HG02610 (cell line): ENCODE measurements at regions not wholly inside any gene's neighbourhood (a gene's known extent, or its start where the extent isn't known, plus 50 kb on each side); places are given as distances from the start of the nearest gene placed in this dataset.

Experiments used
- ATAC-seq: cut with Tn5 transposase; IDR thresholded peaks from one replicate; pipeline ENCODE4 v1.9.1; 2021; ENCODE audit warnings: mild to moderate bottlenecking, moderate library complexity; ENCODE audit not compliant: unreplicated experiment

- ATAC-seq = no peak
Observed at GRCh38 chr4:116453127-116453526, 632.2 kb downstream of the TRAM1L1 start.

- no peak for ATAC-seq
Observed at GRCh38 chr4:116449764-116450163, 635.6 kb downstream of the TRAM1L1 start.

DNA sequence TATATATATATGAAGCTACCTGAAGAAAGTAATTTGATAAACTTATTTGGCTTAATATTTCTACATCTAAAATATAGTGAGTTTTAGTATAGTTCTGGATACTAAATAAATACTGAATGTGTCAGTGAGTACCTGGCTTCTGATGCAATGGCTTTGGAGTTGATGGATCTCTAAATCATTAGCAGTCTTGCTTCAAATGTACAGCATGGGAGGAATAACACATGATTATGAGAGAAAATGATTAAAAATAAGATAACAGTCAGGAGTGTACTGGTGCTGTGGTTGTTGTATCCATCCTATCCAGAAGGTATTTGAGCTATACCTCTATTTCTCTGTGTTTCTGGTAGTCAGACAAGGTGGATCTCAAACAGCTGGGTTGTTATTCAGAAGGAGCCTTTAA, 641.3 kb downstream of the TRAM1L1 start:
- ATAC-seq = no peak

GRCh38 chr4:116438981-116439729, 646.2 kb downstream of the TRAM1L1 start:
- no peak for ATAC-seq

DNA sequence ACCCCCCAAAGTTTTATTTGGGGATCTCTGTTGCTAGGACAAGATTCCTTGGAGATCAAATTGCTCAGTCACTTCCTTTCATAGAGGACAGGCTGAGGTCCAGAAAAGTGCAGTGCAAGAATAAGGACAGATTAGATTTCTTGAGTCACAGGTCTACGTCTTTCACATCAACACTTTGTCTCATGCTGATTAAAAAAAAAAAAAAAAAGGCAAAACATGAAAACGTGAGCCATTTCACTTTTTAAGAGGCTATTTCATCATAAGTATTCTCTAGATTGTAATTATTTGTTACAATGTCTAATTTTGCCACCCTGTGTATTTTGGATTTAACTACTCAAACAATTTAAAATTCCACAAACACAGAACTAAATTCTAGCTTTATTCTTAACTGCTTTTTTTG, 647.0 kb downstream of the TRAM1L1 start:
- ATAC-seq = no peak

DNA sequence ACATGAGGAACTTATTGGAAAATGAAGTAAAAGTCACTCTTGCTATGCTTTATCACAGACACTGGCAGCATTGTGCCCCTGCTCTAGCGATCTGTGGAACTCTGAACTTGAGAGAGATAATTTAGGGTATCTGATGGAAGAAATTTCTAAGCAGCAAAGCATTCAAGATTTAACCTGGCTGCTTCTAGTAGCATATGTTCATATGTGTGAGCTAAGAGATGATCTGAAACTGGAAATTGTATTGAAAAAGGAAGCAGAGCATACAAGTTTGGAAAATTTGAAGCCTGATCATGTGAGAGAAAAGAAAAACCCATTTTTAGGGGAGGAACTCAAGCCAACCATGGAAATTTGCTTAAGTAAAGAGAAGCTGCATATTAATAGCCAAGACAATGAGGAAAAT, 657.7 kb downstream of the TRAM1L1 start:
- ATAC-seq = no peak

DNA sequence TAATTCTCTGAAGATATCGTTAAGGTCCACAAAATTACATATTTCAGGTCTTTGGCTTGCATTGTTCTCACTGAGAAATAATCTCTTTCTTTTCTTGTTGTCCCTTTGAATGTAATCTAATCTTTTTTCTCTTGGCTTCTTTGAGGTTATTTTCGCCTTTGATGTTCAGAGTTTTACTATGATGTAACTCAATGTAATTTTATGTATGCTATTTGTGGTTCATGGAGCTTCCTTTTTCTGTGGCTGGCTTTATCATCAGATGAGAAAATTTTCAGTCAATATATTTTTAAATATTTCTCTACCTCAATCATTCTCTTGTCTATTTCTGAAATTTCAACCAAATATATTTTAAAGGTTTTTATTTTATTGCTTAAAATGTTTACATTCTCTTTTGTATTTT, 672.2 kb downstream of the TRAM1L1 start:
- no peak for ATAC-seq

- no peak for ATAC-seq
Observed at GRCh38 chr4:116401293-116401692, 684.1 kb downstream of the TRAM1L1 start.

DNA sequence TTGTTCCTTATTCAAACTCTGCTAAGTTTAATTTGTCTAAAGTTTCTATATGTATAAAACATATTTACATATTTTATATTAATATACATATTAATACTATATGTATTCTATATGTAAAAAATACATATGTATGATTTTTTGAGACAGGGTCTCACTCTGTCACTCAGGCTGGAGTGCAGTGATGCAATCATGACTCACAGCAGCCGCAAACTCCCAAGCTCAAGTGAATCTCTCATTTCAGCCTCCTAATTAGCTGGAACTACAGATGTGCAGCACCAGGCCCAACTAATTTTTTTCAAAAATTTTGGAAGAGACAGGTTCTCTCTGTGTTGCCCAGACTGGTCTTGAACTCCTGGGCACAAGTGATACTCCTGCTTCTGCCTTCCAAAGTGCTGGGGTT, 684.9 kb downstream of the TRAM1L1 start:
- no peak for ATAC-seq

GRCh38 chr4:116397714-116398113, 687.7 kb downstream of the TRAM1L1 start:
- ATAC-seq = no peak

- ATAC-seq = no peak
Observed at GRCh38 chr4:116397291-116397690, 688.1 kb downstream of the TRAM1L1 start.

GRCh38 chr4:116395408-116395807, 690.0 kb downstream of the TRAM1L1 start:
- no peak for ATAC-seq

- no peak for ATAC-seq
Observed at GRCh38 chr4:116391020-116391419, 694.4 kb downstream of the TRAM1L1 start.

DNA sequence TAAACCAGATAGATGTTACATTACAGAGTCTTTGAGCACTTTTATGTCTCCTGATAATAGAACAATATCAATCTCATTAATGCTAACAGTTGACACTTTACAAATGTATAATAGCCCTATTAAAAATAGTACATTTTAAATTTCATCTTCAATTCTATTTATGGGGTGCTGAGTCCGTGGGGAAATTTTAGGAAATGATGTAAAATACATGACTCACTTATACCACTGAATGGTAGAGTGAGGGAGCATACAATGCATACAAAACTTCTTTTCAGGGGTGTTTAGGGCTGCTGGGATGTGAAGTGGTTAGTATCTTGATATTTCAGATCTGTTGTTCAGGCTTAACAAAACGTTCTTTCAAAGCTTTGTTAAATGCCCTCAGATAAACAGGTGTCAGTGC, 696.2 kb downstream of the TRAM1L1 start:
- peak; percentile 46 for ATAC-seq

DNA sequence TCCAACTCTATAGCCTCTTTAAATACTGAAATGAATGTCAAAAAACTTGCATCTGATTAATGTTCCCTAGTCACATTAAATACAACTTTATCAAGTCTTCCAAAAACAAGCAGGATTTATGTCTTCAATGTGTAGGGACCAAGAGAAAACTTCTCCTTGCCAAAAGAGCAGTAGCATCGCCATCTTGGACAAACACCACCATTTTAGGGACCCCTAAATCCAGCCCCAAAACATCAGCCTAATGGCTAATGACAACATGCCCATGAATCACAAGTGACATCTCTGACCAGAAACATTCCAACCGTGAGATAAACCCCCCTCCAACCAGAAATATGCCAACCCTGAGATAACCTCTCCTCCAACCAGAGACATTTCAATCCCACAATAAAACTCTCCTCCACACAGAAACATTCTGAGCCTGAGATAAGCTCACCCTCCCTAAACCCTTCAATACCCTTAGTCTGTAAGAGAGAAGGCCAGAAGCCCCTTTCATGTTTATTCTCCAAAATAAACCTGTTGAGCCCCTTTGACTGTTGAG, 697.4 kb downstream of the TRAM1L1 start:
- no peak for ATAC-seq

DNA sequence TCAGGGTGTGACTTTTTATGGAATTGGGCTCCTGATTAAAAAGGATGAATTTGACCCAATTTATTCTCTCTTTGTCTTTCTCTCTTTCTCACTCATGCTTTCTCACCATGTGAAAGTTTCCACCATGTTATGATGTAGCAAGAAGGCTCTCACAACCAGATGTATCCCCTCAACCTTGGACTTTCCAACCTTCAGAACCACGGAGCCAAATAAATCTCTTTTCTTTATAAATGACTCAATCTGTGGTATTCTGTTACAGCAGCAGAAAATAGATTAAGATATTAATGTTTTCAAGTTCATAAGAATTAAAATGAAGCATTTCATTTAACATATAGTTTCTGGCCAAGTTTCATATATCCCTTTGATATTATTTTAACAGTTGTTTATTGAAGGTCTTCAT, 698.5 kb downstream of the TRAM1L1 start:
- ATAC-seq = no peak

DNA sequence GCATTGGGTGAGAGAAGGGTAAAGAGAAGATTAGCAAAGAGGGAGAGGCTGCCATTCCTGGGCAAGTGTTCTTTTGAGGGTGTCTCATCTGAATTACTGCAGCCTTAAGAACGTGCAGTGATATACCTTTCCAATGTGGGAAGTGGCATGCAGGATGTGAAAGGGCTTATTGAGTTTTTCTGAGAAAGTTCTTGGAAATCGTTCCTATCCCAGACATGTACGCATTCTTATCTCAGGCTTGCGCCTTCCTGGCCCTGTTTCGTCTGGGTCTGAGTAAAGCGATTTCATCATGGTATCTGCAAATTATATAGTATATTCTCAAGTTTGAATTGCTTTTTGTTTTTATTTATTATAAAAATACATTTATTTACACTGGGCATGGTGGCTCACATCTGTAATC, 699.8 kb downstream of the TRAM1L1 start:
- no peak for ATAC-seq

GRCh38 chr4:116374815-116375214, 710.6 kb downstream of the TRAM1L1 start:
- ATAC-seq = peak; percentile 60

GRCh38 chr4:116362583-116362982, 722.8 kb downstream of the TRAM1L1 start:
- no peak for ATAC-seq

GRCh38 chr4:116361790-116362189, 723.6 kb downstream of the TRAM1L1 start:
- ATAC-seq = no peak

- peak; percentile 96 for ATAC-seq
Observed at GRCh38 chr4:116358633-116359222, 726.6 kb downstream of the TRAM1L1 start.

- no peak for ATAC-seq
Observed at GRCh38 chr4:116357758-116358157, 727.6 kb downstream of the TRAM1L1 start.
